Renal cortical epithelial cell (primary cell): ENCODE measurements at regions not wholly inside any gene's neighbourhood (a gene's known extent, or its start where the extent isn't known, plus 50 kb on each side); places are given as distances from the start of the nearest gene placed in this dataset.
"Not testable (repeated sequence)": the region's sequence is repeated elsewhere in the genome, so short reads cannot be mapped to it uniquely, and the experiment has no call there.

Experiments used
- DNase-seq: peaks from one replicate; pipeline ENCODE4 v3.0.0-alpha.2; 2011; ENCODE audit warnings: low read depth

- no peak for DNase-seq
These were observed 273.0 kb upstream of the SFSWAP start for GRCh38 chr12:131437706-131438492.

- DNase-seq = not testable (repeated sequence)
These were observed 272.4 kb upstream of the SFSWAP start for GRCh38 chr12:131438493-131438835.

GRCh38 chr12:131438881-131439280, 272.0 kb upstream of the SFSWAP start:
- no peak for DNase-seq

- not testable (repeated sequence) for DNase-seq
These were observed 271.1 kb upstream of the SFSWAP start for GRCh38 chr12:131439752-131440151.

GRCh38 chr12:131440209-131441059, 270.5 kb upstream of the SFSWAP start:
- DNase-seq = not testable (repeated sequence)

- DNase-seq = no peak
These were observed 269.9 kb upstream of the SFSWAP start for GRCh38 chr12:131441060-131441396.

- DNase-seq = no peak
These were observed 269.1 kb upstream of the SFSWAP start for GRCh38 chr12:131441638-131442336.

GRCh38 chr12:131442337-131442918, 268.5 kb upstream of the SFSWAP start:
- no peak for DNase-seq

- no peak for DNase-seq
These were observed 267.6 kb upstream of the SFSWAP start for GRCh38 chr12:131443019-131444000.

GRCh38 chr12:131444220-131445164, 266.4 kb upstream of the SFSWAP start:
- no peak for DNase-seq

GRCh38 chr12:131445184-131445774, 265.6 kb upstream of the SFSWAP start:
- DNase-seq = no peak

GRCh38 chr12:131445795-131446194, 265.1 kb upstream of the SFSWAP start:
- no peak for DNase-seq

GRCh38 chr12:131447636-131448035, 263.3 kb upstream of the SFSWAP start:
- DNase-seq = not testable (repeated sequence)

GRCh38 chr12:131448254-131448795, 262.6 kb upstream of the SFSWAP start:
- no peak for DNase-seq

GRCh38 chr12:131449027-131449426, 261.9 kb upstream of the SFSWAP start:
- DNase-seq = no peak

- no peak for DNase-seq
These were observed 258.4 kb upstream of the SFSWAP start for GRCh38 chr12:131452444-131452860.

GRCh38 chr12:131454418-131455217, 256.3 kb upstream of the SFSWAP start:
- DNase-seq = peak; percentile 13

- no peak for DNase-seq
These were observed 255.7 kb upstream of the SFSWAP start for GRCh38 chr12:131455218-131455506.
